PC-9 (cell line): ENCODE measurements at regions not wholly inside any gene's neighbourhood (a gene's known extent, or its start where the extent isn't known, plus 50 kb on each side); places are given as distances from the start of the nearest gene placed in this dataset.

Experiments
- CTCF ChIP-seq: fragments of 200-600 bp; sonication (generic); conservative IDR thresholded peaks from 2 replicates; pipeline ENCODE4 v1.6.1; 2017; ENCODE audit warnings: mixed run types, antibody characterized with exemption, mild to moderate bottlenecking, moderate library complexity
- EZH2 ChIP-seq: fragments of 200-600 bp; sonication (generic); IDR thresholded peaks from 2 replicates; pipeline ENCODE4 v1.8.0; 2017; ENCODE audit warnings: antibody characterized with exemption, low read depth

- TF ChIP-seq CTCF (no peak), EZH2 (no peak)
These were observed 466.5 kb downstream of the FAM181B start for GRCh38 chr11:82267186-82267585.
